Loucy (cell line): ENCODE measurements at regions not wholly inside any gene's neighbourhood (a gene's known extent, or its start where the extent isn't known, plus 50 kb on each side); places are given as distances from the start of the nearest gene placed in this dataset.

Source experiments
- H2AFZ ChIP-seq: fragments of 200-600 bp; sonication (generic); 2 replicates; pipeline ENCODE4 v1.6.0; 2016; ENCODE audit warnings: antibody characterized with exemption, mild to moderate bottlenecking, low read length, moderate library complexity
- H3F3A ChIP-seq: fragments of 200-600 bp; 2 replicates; pipeline ENCODE4 v1.6.0; 2016; ENCODE audit warnings: antibody characterized with exemption, low read depth, mild to moderate bottlenecking
- H3K27me3 ChIP-seq: fragments of 200-600 bp; sonication (generic); 2 replicates; pipeline ENCODE4 v1.6.1; 2014; ENCODE audit warnings: low read length, mild to moderate bottlenecking; ENCODE audit not compliant: insufficient read depth, poor library complexity, severe bottlenecking
- H3K36me3 ChIP-seq: fragments of 200-600 bp; sonication (generic); 2 replicates; pipeline ENCODE4 v1.6.1; 2016; ENCODE audit warnings: low read length; ENCODE audit not compliant: insufficient read depth
- H3K4me1 ChIP-seq: fragments of 200-600 bp; sonication (generic); 2 replicates; pipeline ENCODE4 v1.5.1; 2014; ENCODE audit warnings: low read length, mild to moderate bottlenecking; ENCODE audit not compliant: insufficient read depth, poor library complexity, severe bottlenecking
- H3K4me2 ChIP-seq: fragments of 200-600 bp; sonication (generic); 2 replicates; pipeline ENCODE4 v1.6.0; 2014; ENCODE audit warnings: antibody characterized with exemption, low read length, low read depth, mild to moderate bottlenecking; ENCODE audit not compliant: poor library complexity, severe bottlenecking
- H3K4me3 ChIP-seq: fragments of 200-600 bp; sonication (generic); 2 replicates; pipeline ENCODE4 v1.5.1; 2014; ENCODE audit warnings: low read length, mild to moderate bottlenecking, mixed read lengths; ENCODE audit not compliant: poor library complexity, severe bottlenecking
- H3K79me2 ChIP-seq: fragments of 200-600 bp; sonication (generic); 2 replicates; pipeline ENCODE4 v1.6.1; 2014; ENCODE audit warnings: low read length; ENCODE audit not compliant: insufficient read depth
- H3K9ac ChIP-seq: fragments of 200-600 bp; sonication (generic); 2 replicates; pipeline ENCODE4 v1.6.0; 2014; ENCODE audit warnings: mild to moderate bottlenecking, low read depth, low read length, moderate library complexity; ENCODE audit not compliant: poor library complexity, severe bottlenecking
- H3K9me2 ChIP-seq: fragments of 200-600 bp; sonication (generic); replicated peaks from 2 replicates; pipeline ENCODE4 v1.6.1; 2016; ENCODE audit warnings: low read depth, low read length, mixed read lengths
- H3K9me3 ChIP-seq: fragments of 200-600 bp; sonication (generic); 2 replicates; pipeline ENCODE4 v1.6.1; 2014; ENCODE audit warnings: mild to moderate bottlenecking, antibody characterized with exemption, low read length, low read depth; ENCODE audit not compliant: insufficient read depth
- H4K20me1 ChIP-seq: fragments of 200-600 bp; sonication (generic); 2 replicates; pipeline ENCODE4 v1.6.0; 2014; ENCODE audit warnings: antibody characterized with exemption, low read length, mild to moderate bottlenecking; ENCODE audit not compliant: insufficient read depth, poor library complexity, severe bottlenecking
- EZH2phosphoT487 ChIP-seq: fragments of 200-600 bp; IDR thresholded peaks from 2 replicates; pipeline ENCODE4 v1.6.1; 2018; ENCODE audit warnings: antibody characterized with exemption, mild to moderate bottlenecking, moderate library complexity, borderline replicate concordance
- TF ChIP-seq, protein P1 (sequence below): fragments of 200-600 bp; sonication (generic); conservative IDR thresholded peaks from 2 replicates; pipeline ENCODE4 v1.5.1; 2014; ENCODE audit warnings: mild to moderate bottlenecking, antibody characterized with exemption, low read length

DNA sequence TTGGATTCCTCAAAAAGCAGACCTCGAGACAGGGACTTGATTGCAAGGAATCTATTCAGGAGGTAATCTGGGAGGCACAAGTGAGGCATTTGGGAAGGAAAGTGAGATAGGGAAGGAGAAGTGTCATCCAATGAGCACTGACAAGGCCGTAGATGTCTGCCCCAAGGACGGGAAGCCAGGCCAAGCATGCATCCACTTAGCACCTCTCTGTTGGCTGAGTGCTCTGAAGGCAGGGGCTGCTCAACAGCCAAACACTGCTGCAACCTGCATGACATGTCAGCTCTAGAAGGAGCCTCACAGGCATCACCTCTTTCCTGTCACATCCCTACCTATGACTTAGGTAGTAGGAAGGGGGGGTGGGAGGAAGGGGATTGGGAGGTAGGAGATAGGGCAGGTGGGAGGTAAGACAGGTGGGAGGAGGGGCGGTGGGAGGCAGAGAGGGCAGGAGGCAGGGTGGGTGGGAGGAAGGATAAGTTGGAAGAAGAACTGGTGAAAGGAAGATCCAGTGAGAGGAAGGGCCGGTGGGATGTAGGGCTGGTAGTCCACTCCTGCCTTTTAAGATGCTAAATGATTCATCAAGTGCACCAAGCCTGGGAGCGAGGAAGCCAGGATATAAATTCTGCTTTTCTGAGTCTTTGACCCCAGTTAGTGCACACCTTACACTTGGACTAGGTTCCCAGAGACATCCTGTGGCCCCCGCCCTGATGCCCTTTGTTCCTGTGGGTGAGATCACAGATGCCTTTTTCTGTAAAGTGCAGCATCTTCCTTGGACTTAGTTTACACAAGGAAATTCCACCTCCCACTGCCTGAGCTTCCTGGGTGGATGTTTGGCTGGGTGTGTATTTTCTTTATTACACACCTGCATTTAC lies 83.8 kb upstream of the NXT1 start:
- H3K79me2 ChIP-seq, result no peaks in the 10 kb centered on the region
- TF ChIP-seq, protein P1, sequence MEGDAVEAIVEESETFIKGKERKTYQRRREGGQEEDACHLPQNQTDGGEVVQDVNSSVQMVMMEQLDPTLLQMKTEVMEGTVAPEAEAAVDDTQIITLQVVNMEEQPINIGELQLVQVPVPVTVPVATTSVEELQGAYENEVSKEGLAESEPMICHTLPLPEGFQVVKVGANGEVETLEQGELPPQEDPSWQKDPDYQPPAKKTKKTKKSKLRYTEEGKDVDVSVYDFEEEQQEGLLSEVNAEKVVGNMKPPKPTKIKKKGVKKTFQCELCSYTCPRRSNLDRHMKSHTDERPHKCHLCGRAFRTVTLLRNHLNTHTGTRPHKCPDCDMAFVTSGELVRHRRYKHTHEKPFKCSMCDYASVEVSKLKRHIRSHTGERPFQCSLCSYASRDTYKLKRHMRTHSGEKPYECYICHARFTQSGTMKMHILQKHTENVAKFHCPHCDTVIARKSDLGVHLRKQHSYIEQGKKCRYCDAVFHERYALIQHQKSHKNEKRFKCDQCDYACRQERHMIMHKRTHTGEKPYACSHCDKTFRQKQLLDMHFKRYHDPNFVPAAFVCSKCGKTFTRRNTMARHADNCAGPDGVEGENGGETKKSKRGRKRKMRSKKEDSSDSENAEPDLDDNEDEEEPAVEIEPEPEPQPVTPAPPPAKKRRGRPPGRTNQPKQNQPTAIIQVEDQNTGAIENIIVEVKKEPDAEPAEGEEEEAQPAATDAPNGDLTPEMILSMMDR, result no peak
- TF ChIP-seq EZH2phosphoT487, result no peak
- no peaks in the 10 kb centered on the region for H4K20me1 ChIP-seq
- no peaks in the 10 kb centered on the region for H3K36me3 ChIP-seq
- H3K4me1 ChIP-seq, result no peaks in the 10 kb centered on the region
- no peak overlapping the region for H3K4me2 ChIP-seq
- no peak overlapping the region for H3K9ac ChIP-seq
- H2AFZ ChIP-seq, result no peak overlapping the region
- no peaks in the 10 kb centered on the region for H3K27me3 ChIP-seq
- H3F3A ChIP-seq, result no peaks in the 10 kb centered on the region
- no peaks in the 10 kb centered on the region for H3K9me2 ChIP-seq
- H3K4me3 ChIP-seq, result no peak overlapping the region
- peaks cover 5% of the 10 kb centered on the region; the same call in 1 of the 2 replicates for H3K9me3 ChIP-seq

DNA sequence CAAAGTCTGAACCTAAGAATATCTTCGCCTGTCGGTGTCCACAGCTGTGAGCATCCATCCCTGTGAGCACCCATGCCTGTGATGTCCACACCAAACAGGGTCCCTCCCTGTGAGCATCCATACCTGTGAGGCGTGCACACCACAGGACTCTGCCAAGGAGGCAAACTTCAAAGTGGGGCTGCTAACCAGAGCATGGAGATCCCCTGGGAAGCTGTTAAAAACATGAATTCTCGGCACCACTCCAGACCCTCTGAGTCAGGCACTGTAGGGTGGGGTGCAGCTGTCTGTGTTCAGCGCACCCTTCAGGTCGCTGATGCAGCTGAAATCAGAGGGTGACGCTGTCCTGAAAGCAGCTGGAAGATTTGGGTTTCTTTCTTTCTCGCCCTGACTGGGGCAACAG lies 85.4 kb upstream of the NXT1 start:
- no peaks in the 10 kb centered on the region for H3K4me1 ChIP-seq
- H3K9me2 ChIP-seq, result no peaks in the 10 kb centered on the region
- H4K20me1 ChIP-seq, result no peaks in the 10 kb centered on the region
- TF ChIP-seq, protein P1, result no peak
- no peak for TF ChIP-seq EZH2phosphoT487
- H3K79me2 ChIP-seq, result no peaks in the 10 kb centered on the region
- H3K4me3 ChIP-seq, result no peak overlapping the region
- H3K36me3 ChIP-seq, result no peaks in the 10 kb centered on the region
- H3K9ac ChIP-seq, result no peak overlapping the region
- H3K9me3 ChIP-seq, result peaks cover 5% of the 10 kb centered on the region; the same call in 1 of the 2 replicates
- H3K27me3 ChIP-seq, result no peaks in the 10 kb centered on the region
- H2AFZ ChIP-seq, result no peak overlapping the region
- no peaks in the 10 kb centered on the region for H3F3A ChIP-seq
- H3K4me2 ChIP-seq, result no peak overlapping the region

DNA sequence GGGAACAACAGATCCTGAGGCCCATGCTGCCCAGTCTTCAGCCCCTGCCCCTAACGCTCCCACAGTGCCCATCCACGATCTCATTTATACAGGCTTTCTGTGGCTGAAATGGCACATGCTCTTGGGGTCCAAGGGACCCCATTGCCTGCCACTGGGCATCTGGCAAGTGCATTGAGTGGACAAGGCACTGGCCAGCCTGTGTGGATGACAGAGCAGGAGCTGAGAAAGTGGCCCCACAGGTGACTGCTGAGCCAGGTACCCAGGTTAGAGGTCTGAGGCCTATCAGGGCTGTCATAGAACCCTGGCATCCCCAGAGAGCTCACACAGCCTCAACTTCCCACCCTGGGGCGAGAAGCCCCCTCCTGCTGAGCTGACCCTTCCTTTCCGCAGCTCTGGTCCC lies 86.0 kb upstream of the NXT1 start:
- Histone ChIP-seq H3K9ac (no peak overlapping the region), H2AFZ (no peak overlapping the region)

More for the DNA sequence above, 86.0 kb upstream of the NXT1 start:
- Histone ChIP-seq H3K27me3 (no peaks in the 10 kb centered on the region), H3K9me2 (no peaks in the 10 kb centered on the region), H3K79me2 (no peaks in the 10 kb centered on the region), H3K4me1 (no peaks in the 10 kb centered on the region), H3F3A (no peaks in the 10 kb centered on the region), H4K20me1 (no peaks in the 10 kb centered on the region), H3K4me3 (no peak overlapping the region), H3K4me2 (no peak overlapping the region), H3K9me3 (peaks cover 5% of the 10 kb centered on the region; the same call in 1 of the 2 replicates), H3K36me3 (no peaks in the 10 kb centered on the region)
- TF ChIP-seq, protein P1, result no peak
- TF ChIP-seq EZH2phosphoT487, result no peak
